ENCODE measurements at regions not wholly inside any gene's neighbourhood (a gene's known extent, or its start where the extent isn't known, plus 50 kb on each side); places are given as distances from the start of the nearest gene placed in this dataset.
"Not testable (repeated sequence)": the region's sequence is repeated elsewhere in the genome, so short reads cannot be mapped to it uniquely, and the experiment has no call there.

GRCh38 chr1:121006826-121007225, 117.3 kb downstream of the PPIAL4A start:
- H3K9me2 ChIP-seq (ENCODE audit: insufficient read depth); H2AFZ ChIP-seq; H3K27ac ChIP-seq; H3K79me2 ChIP-seq (ENCODE audit: insufficient read depth); in situ Hi-C loops (cut with MboI); H3K9ac ChIP-seq; H4K20me1 ChIP-seq (ENCODE audit: insufficient read depth); H3K36me3 ChIP-seq (ENCODE audit: low read depth); DNase-seq; H3K4me2 ChIP-seq (ENCODE audit: unreplicated experiment); H3K4me1 ChIP-seq (ENCODE audit: insufficient read depth); H3K9me3 ChIP-seq (ENCODE audit: low read depth); H3K4me3 ChIP-seq; H3F3A ChIP-seq (ENCODE audit: insufficient read depth): not testable (repeated sequence)
- peaks cover 12% of the 10 kb centered on the region for H3K27me3 ChIP-seq (replicated peaks; ENCODE audit: insufficient read depth)
- 6 to 7% methylated on average over 21 of the region's 21 CpGs for WGBS, 2 experiments (ENCODE audit: low coverage in 1 of 2, low lambda C conversion rate in 2 of 2, missing lambda C conversion rate in 2 of 2)

GRCh38 chr1:121007755-121008154, 118.2 kb downstream of the PPIAL4A start:
- H3K36me3 ChIP-seq (ENCODE audit: low read depth); DNase-seq; H3K27ac ChIP-seq; H3F3A ChIP-seq (ENCODE audit: insufficient read depth); H3K4me2 ChIP-seq (ENCODE audit: unreplicated experiment); H3K79me2 ChIP-seq (ENCODE audit: insufficient read depth); H3K9me3 ChIP-seq (ENCODE audit: low read depth); H3K9me2 ChIP-seq (ENCODE audit: insufficient read depth); in situ Hi-C loops (cut with MboI); H3K9ac ChIP-seq; H3K4me3 ChIP-seq; H2AFZ ChIP-seq; H3K4me1 ChIP-seq (ENCODE audit: insufficient read depth); H4K20me1 ChIP-seq (ENCODE audit: insufficient read depth): not testable (repeated sequence)
- WGBS, 2 experiments (ENCODE audit: low coverage in 1 of 2, low lambda C conversion rate in 2 of 2, missing lambda C conversion rate in 2 of 2) = 50 to 53% methylated on average over 7 to 8 of the region's 10 CpGs
- 0 out of 2 replicates have a peak, but pooled peaks have one; percentile 37 for TF ChIP-seq EZH2phosphoT487 (IDR thresholded peaks at IDR 0.05; ENCODE audit: insufficient read depth, low read depth)
- peaks cover 12% of the 10 kb centered on the region for H3K27me3 ChIP-seq (replicated peaks; ENCODE audit: insufficient read depth)

- H2AFZ ChIP-seq; H3F3A ChIP-seq (ENCODE audit: insufficient read depth); H3K9me3 ChIP-seq (ENCODE audit: low read depth); H3K27ac ChIP-seq; H3K79me2 ChIP-seq (ENCODE audit: insufficient read depth); H3K9ac ChIP-seq; H3K4me2 ChIP-seq (ENCODE audit: unreplicated experiment); H3K4me3 ChIP-seq; H3K4me1 ChIP-seq (ENCODE audit: insufficient read depth); H4K20me1 ChIP-seq (ENCODE audit: insufficient read depth); DNase-seq; in situ Hi-C loops (cut with MboI); H3K9me2 ChIP-seq (ENCODE audit: insufficient read depth); H3K36me3 ChIP-seq (ENCODE audit: low read depth): not testable (repeated sequence)
- peaks cover 12% of the 10 kb centered on the region for H3K27me3 ChIP-seq (replicated peaks; ENCODE audit: insufficient read depth)
- peak; percentile 52 for TF ChIP-seq EZH2 (IDR thresholded peaks at IDR 0.05; ENCODE audit: insufficient read depth, poor library complexity, severe bottlenecking)
- WGBS, 2 experiments (ENCODE audit: low coverage in 1 of 2, low lambda C conversion rate in 2 of 2, missing lambda C conversion rate in 2 of 2) = 7 to 8% methylated on average over 29 to 42 of the region's 46 CpGs
Measured at GRCh38 chr1:121008512-121009215, 119.1 kb downstream of the PPIAL4A start.

GRCh38 chr1:121009216-121010057, 119.9 kb downstream of the PPIAL4A start:
- 2% methylated on average over 43 to 51 of the region's 59 CpGs for WGBS, 2 experiments (ENCODE audit: low coverage in 1 of 2, low lambda C conversion rate in 2 of 2, missing lambda C conversion rate in 2 of 2)
- H3K4me3 ChIP-seq; H3K9me2 ChIP-seq (ENCODE audit: insufficient read depth); H3K27ac ChIP-seq; H3K9me3 ChIP-seq (ENCODE audit: low read depth); H4K20me1 ChIP-seq (ENCODE audit: insufficient read depth); H3K79me2 ChIP-seq (ENCODE audit: insufficient read depth); in situ Hi-C loops (cut with MboI); H3K9ac ChIP-seq; H2AFZ ChIP-seq; H3F3A ChIP-seq (ENCODE audit: insufficient read depth); H3K36me3 ChIP-seq (ENCODE audit: low read depth); H3K4me1 ChIP-seq (ENCODE audit: insufficient read depth): not testable (repeated sequence)
- peak; percentile 15 for DNase-seq
- H3K27me3 ChIP-seq (replicated peaks; ENCODE audit: insufficient read depth) = peaks cover 12% of the 10 kb centered on the region
- H3K4me2 ChIP-seq (ENCODE audit: unreplicated experiment) = peak overlapping the region; percentile 32

GRCh38 chr1:121010141-121010540, 120.6 kb downstream of the PPIAL4A start:
- H2AFZ ChIP-seq; H3K9me2 ChIP-seq (ENCODE audit: insufficient read depth); DNase-seq; H3K27ac ChIP-seq; H3K79me2 ChIP-seq (ENCODE audit: insufficient read depth); H4K20me1 ChIP-seq (ENCODE audit: insufficient read depth); H3K4me3 ChIP-seq; H3K9ac ChIP-seq; H3K9me3 ChIP-seq (ENCODE audit: low read depth); H3K4me2 ChIP-seq (ENCODE audit: unreplicated experiment); H3K4me1 ChIP-seq (ENCODE audit: insufficient read depth); in situ Hi-C loops (cut with MboI); H3F3A ChIP-seq (ENCODE audit: insufficient read depth); H3K36me3 ChIP-seq (ENCODE audit: low read depth): not testable (repeated sequence)
- WGBS, 2 experiments (ENCODE audit: low coverage in 1 of 2, low lambda C conversion rate in 2 of 2, missing lambda C conversion rate in 2 of 2) = 0 to 5% methylated on average over 1 to 7 of the region's 22 CpGs
- peaks cover 12% of the 10 kb centered on the region for H3K27me3 ChIP-seq (replicated peaks; ENCODE audit: insufficient read depth)

GRCh38 chr1:121013181-121013580, 123.6 kb downstream of the PPIAL4A start:
- H3K4me1 ChIP-seq (ENCODE audit: insufficient read depth); H3K4me3 ChIP-seq; H3K9me2 ChIP-seq (ENCODE audit: insufficient read depth); H3K9me3 ChIP-seq (ENCODE audit: low read depth); H3K36me3 ChIP-seq (ENCODE audit: low read depth); H3K27ac ChIP-seq; H3K4me2 ChIP-seq (ENCODE audit: unreplicated experiment); H3F3A ChIP-seq (ENCODE audit: insufficient read depth); H3K9ac ChIP-seq; H4K20me1 ChIP-seq (ENCODE audit: insufficient read depth); H3K27me3 ChIP-seq (replicated peaks; ENCODE audit: insufficient read depth); H3K79me2 ChIP-seq (ENCODE audit: insufficient read depth); in situ Hi-C loops (cut with MboI); DNase-seq; H2AFZ ChIP-seq: not testable (repeated sequence)
- 0 to 4% methylated on average over 1 of the region's 1 CpG for WGBS, 2 experiments (ENCODE audit: low coverage in 1 of 2, low lambda C conversion rate in 2 of 2, missing lambda C conversion rate in 2 of 2)
